Activated T-cell treated with anti-CD3 and anti-CD28 coated beads for 24 hours (primary cell): ENCODE measurements at regions not wholly inside any gene's neighbourhood (a gene's known extent, or its start where the extent isn't known, plus 50 kb on each side); places are given as distances from the start of the nearest gene placed in this dataset.
"Not testable (repeated sequence)": the region's sequence is repeated elsewhere in the genome, so short reads cannot be mapped to it uniquely, and the experiment has no call there.

Source experiments
- DNase-seq: peaks from one replicate; pipeline ENCODE4 v3.0.0-alpha.2; 2020; ENCODE audit warnings: low read depth

- DNase-seq: no peak
Observed at GRCh38 chr15:87672309-87673288, 583.9 kb downstream of the NTRK3 start.

DNA sequence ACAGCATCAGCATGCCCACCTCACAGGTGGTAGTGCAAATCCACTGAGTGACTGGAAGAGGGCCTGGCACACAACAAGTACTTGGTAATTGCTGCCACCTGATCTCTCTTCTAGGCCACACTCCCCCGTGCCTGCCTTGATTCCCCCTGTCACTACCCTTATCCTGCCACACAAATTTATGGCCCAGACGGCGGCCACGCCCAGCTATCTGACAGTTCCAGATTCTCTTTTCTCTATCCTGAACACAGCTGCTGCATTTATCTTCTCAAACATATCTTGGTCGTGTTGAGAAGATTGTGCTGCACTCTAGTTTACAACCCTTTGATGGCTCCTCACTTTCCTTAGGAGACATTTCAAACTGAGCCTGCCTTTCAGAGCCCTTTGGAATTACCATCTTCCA lies 585.2 kb downstream of the NTRK3 start:
- DNase-seq: no peak

DNA sequence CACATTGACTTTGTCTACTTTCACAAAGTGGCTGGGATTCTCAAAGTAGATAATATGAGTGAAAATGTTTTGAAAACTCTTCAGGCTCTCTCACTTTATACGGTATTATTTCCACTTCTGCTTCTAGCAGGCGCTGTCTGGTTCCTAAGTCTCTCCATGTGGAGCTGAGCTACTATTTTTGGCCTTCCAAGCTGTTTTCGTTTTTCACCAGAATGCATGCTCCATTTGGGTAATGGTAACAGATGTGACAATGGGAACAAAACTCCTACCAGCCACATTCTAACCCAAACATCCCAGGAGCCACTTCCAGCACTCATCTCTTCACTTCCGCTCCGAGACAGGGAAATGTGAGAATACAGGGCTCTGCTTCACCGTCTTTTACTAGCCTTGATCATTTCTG lies 586.7 kb downstream of the NTRK3 start:
- DNase-seq: no peak

GRCh38 chr15:87668768-87669564 lies 587.6 kb downstream of the NTRK3 start:
- DNase-seq: not testable (repeated sequence)

DNA sequence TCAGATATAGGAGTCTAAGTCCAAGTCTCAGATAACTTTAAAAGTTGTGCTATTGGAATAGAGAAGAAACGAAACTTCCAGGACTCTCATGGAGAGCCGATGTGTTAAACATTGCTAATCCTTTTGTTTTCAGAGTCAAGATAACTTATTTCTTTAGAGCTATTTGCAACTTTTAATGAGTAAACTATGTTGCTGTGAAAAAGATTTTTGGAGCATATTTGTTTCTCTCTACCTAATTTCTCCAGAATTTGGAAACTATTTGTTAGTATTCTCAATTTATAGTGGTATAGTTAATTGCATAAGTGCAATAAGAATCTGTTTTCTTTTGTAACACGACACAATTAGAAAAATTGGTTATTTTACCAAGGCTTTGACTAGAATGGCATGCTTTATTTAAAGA lies 588.9 kb downstream of the NTRK3 start:
- no peak for DNase-seq

DNA sequence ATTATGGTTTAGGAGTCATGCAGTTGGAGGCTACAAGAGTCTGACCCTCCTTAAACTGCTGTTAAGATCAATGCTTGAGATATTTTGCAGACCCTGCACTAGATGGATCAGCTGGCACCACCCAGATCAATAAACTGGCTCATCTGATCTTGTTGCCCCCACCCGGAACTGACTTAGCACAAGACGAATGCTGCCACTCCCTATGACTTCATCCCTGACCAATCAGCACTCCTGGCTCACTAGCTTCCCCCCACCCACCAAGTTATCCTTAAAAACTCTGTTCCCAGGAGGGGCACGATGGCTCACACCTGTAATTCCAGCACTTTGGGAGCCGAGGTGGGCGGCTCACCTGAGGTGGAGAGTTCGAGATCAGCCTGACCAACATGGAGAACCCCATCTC lies 594.0 kb downstream of the NTRK3 start:
- no peak for DNase-seq

- DNase-seq: no peak
Observed at GRCh38 chr15:87661454-87662355, 594.8 kb downstream of the NTRK3 start.

- no peak for DNase-seq
Observed at GRCh38 chr15:87660251-87661129, 596.0 kb downstream of the NTRK3 start.

DNA sequence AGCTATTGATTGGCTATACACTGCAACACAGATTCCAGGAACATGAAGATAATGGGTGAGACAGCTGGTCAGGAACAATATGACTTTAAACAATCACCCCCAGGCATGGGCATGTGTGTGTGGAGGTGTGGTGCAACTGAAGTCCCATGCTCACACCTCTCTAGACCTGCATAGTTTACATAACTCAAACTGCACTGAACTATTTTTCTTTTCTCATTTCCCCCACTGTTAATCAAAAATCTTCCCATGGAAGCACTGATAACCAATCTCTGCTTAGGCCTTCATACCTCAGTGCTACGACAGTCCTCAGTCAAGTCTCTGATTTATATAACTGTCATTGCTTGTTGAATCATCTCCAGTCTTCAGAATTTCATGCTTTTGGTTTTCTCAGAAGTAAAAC lies 600.2 kb downstream of the NTRK3 start:
- DNase-seq: no peak

DNA sequence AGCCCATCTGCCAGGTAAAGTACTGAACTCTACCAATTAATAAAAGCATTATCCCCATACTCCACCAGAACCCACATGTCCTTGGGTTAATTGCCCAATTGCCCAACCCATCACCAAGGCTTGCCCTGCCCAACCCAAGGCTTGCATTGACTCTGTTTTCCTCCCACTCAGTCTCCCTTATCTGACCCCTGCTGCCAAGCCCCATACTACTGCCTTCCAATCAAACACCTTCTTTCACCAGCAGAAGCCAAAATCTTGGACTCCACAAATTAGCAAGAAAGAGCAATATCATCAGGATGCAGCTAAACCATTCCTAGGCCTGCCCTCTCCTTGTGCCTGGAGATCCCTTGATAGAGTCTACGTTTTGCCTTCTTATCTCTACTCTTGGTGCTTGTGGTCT lies 602.9 kb downstream of the NTRK3 start:
- no peak for DNase-seq

DNA sequence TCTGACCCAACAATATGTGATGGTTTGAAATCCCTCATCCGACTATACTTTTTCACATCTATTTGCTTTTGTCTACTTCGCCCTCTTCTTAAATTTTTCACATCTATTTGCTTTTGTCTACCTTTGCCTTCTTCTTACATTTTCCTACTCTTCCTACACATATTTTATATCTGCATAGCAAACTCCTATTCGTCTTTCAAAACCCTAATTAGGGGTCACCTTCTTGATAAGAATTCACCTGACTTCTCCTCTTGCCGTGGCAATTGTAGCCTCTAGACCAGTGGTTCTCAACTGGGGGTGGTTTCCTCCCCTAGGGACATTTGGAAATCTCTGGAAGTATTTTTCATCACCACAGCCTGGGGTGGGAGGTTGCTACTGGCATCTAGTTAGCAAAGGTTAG lies 607.4 kb downstream of the NTRK3 start:
- no peak for DNase-seq

GRCh38 chr15:87648278-87648677 lies 608.3 kb downstream of the NTRK3 start:
- no peak for DNase-seq

GRCh38 chr15:87645723-87646122 lies 610.8 kb downstream of the NTRK3 start:
- DNase-seq: no peak

DNA sequence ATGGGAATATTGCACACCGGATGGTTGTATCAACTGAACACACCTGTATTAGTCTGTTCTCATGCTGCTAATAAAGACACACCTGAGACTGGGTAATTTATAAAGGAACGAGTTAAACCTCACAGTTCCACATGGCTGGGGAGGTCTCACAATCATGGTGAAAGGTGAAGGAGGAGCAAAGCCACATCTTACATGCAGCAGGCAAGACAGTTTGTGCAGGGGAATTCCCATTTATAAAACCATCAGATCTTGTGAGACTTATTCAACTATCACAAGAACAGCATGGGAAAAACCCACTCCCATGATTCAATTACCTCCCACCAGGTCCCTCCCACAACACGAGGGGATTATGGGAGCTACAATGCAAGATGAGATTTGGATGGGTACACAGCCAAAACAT lies 613.5 kb downstream of the NTRK3 start:
- peak; percentile 2 for DNase-seq

DNA sequence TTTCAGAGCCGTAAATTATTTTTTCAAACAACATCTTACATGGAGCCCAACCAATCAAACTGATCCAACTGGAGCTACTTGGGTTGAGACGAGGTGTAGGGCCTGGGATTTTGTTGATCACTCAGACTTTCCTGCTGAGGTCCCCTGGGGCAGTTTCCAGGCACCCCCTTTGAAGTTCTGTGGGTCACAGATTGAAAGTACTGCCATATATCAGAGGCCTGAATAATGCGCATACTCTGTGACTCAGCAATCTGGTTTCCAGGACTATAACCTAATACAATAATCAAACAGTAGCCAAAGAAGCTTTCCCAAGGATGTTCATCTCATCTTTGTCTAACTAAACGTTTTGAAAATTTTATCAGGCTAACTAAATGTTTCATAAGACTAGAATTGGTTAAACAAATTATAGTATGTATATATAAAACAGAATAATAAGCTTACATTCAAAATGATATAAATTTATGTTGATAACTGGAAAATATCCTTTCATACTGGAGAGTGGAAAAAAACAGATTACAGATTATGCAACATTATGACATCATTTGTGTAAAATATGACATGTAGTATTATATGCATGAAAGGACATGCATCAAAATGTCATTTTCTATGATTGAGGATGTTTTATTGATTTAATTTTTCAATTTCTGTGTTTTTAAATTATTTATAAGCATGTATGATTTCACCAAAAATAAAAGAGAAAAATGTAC lies 617.1 kb downstream of the NTRK3 start:
- no peak for DNase-seq

DNA sequence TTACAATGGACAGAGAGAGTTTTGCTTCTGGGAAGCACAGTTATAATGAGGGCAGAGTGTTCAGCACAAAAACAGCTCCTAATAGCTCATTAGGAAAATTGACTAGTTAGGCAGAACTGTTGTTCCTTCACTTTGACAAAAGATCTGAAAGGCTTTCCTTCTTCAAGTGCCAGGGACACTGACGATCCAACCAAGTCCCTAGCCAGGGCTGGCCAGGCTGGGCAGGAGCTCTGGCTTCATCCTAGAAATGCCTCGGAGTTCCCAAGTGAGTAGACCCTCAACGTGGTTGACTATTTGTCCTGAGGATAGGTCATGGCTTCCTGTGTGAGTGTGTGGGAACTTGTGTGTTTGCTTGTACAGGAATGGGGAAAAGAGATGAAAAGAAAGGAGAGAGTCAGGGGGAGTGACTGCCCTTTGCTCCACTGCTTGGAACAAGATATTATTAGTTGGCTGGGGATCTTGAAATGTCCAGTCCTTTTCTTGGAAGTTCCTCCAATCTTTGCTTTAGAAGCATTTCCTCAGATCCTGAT lies 617.9 kb downstream of the NTRK3 start:
- no peak for DNase-seq

DNA sequence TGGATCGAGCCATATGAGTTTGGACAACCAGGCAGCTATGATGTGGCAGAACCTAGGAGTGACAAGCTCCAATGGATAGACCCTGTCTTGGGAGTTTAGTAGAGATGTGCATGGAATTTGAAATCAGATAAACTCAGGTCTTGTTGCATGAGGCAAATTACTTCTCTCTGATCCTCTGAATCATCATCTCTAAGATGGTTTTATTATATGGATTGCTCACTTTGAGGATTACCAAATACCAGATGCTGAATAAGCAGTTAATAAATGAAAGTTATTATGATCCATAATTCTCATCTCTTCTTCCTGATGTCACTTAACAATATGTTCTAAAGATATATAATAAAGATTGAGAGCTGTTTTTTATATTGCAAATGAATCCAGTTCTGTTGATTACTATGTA lies 622.2 kb downstream of the NTRK3 start:
- DNase-seq: no peak

GRCh38 chr15:87633525-87633924 lies 623.0 kb downstream of the NTRK3 start:
- no peak for DNase-seq

- no peak for DNase-seq
Observed at GRCh38 chr15:87632364-87632763, 624.2 kb downstream of the NTRK3 start.

- DNase-seq: no peak
Observed at GRCh38 chr15:87631775-87632174, 624.8 kb downstream of the NTRK3 start.
